GM23248 (cell line): ENCODE measurements at regions not wholly inside any gene's neighbourhood (a gene's known extent, or its start where the extent isn't known, plus 50 kb on each side); places are given as distances from the start of the nearest gene placed in this dataset.

Source experiments
- EZH2 ChIP-seq: fragments of 200-600 bp; sonication (generic); IDR thresholded peaks from 2 replicates; pipeline ENCODE4 v1.6.1; 2018; ENCODE audit warnings: antibody characterized with exemption, mild to moderate bottlenecking; ENCODE audit not compliant: insufficient read depth, poor library complexity, severe bottlenecking
- EZH2phosphoT487 ChIP-seq: fragments of 200-600 bp; sonication (generic); IDR thresholded peaks from 2 replicates; pipeline ENCODE4 v1.6.1; 2018; ENCODE audit warnings: antibody characterized with exemption, moderate library complexity, mild to moderate bottlenecking, low read depth; ENCODE audit not compliant: insufficient read depth

GRCh38 chr11:71097506-71098240 is 154.7 kb downstream of the SHANK2 start:
- TF ChIP-seq EZH2 (no peak), EZH2phosphoT487 (no peak)
